GM10847 (cell line): ENCODE measurements at regions not wholly inside any gene's neighbourhood (a gene's known extent, or its start where the extent isn't known, plus 50 kb on each side); places are given as distances from the start of the nearest gene placed in this dataset.

ENCODE experiments used
- POLR2A ChIP-seq: IDR thresholded peaks from 2 replicates; pipeline ENCODE4 v1.6.1; 2011; ENCODE audit not compliant: insufficient read length; ENCODE audit errors: extremely low read depth

- no peak for TF ChIP-seq POLR2A
These were observed 56.6 kb upstream of the KLF13 start for GRCh38 chr15:31269816-31270575.

GRCh38 chr15:31270767-31271166 is 55.9 kb upstream of the KLF13 start:
- TF ChIP-seq POLR2A: no peak

GRCh38 chr15:31271224-31271635 is 55.4 kb upstream of the KLF13 start:
- TF ChIP-seq POLR2A: no peak

- TF ChIP-seq POLR2A: no peak
These were observed 54.7 kb upstream of the KLF13 start for GRCh38 chr15:31271711-31272557.

GRCh38 chr15:31272558-31273257 is 53.9 kb upstream of the KLF13 start:
- no peak for TF ChIP-seq POLR2A

DNA sequence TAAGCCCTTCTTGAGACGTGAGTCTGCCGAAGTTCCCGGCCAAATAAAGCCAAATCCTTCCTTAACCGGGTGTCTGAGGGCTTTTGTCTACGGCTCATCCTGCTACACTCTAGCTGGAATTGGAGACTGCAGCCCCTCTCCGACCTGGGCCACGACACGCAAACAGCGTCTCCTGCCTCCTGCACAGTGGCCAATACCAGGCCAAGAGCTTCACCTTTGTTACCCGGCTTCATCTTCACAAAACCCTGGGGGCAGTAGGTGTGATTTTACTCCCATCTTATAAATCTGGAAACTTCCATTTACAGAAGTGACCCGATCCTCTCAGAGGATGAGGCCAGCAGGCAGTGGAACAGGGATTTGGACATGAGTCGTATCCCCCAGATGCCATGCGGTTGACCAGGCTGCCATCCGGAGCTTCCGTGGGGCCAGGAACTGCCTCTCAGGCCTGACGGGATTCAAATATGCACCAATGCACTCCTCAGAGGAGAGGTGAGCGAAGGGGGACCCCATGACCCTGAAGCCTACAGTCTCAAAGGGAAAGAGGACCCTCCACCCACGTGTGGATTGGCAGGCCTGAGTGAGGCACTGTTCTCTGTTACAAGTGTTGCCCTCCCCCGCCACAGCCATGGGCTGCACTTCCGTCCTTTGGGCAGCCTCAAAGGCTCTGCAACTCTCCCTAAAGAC is 53.2 kb upstream of the KLF13 start:
- TF ChIP-seq POLR2A: no peak

GRCh38 chr15:31274496-31275330 is 51.9 kb upstream of the KLF13 start:
- no peak for TF ChIP-seq POLR2A

DNA sequence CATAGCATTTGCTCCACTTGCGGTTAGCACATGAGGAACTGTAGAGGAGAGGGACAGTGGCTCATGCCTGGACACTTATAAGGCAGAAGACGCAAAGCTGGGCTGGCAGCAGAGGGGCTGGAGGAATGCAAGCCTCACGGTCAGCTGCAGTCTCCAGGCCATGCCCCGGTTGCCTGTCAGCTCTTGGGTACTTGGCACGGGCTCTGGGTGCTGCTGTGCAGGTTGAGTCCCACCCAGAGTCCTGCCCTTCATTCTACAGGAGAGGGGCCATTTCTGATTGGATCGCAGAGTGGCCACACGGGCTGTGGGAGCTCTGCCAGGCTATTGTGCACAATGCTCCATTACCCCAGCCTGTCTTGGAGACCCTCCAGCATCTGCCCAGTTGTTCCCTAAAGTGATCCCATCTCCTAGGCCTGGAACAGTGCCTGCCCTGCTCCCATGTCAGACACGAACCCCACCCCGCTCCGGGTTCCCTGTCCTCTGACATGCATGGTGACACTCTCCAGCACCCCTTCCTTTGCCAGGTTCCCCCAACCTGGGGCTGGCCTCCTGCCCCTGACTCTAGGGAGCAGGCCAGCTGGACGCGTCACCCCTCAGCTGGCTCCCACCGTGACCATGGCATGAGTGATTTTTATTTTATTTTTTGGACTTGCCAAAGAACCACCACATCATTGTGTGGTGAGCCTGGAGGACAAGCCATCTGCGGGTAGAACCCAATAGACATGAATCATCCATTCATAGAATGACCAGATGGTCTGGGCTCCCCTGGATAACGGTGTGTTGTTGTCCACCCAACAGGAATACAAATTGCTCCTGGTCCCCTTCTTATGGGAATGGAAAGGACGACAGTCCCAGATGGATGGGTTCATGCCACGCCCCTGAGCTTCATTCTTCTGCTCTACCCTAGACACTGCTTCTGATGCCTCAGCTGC is 51.0 kb upstream of the KLF13 start:
- TF ChIP-seq POLR2A: no peak

DNA sequence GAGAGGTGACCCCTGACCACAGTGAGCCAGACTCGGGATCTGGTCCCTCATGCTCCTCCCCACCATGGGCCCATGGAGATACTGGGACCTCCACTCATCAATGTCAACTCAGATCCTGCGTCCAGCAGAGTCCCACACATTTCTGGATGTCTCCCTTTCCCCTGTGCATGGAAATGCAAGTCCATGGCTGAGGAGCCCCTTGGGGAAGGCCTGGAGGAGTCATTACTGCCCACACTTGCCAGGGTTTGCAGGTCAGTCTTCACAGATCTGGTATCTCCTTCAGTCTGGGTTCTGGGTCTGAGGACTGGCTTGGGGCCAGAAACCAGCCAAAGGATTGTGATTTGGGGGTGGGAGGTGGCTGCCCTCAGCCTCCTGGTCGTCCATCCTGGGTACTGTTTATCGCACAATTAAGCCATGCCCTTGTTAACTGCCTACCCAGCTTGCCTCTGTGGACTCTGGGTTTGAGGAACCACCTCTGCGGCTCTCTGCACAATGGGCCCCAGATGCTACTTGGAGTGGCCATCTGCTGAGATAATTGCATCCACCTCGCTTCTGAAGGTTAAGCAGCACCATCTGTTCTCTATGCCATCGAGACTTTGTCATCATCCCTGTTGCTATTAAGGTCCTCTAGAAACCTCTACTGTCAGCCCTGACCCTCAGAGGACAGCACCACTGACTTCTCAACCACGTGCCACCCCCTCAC is 49.9 kb upstream of the KLF13 start:
- TF ChIP-seq POLR2A: no peak
